GM23248 (cell line): ENCODE measurements at regions not wholly inside any gene's neighbourhood (a gene's known extent, or its start where the extent isn't known, plus 50 kb on each side); places are given as distances from the start of the nearest gene placed in this dataset.

Source experiments
- EZH2 ChIP-seq: fragments of 200-600 bp; sonication (generic); IDR thresholded peaks from 2 replicates; pipeline ENCODE4 v1.6.1; 2018; ENCODE audit warnings: antibody characterized with exemption, mild to moderate bottlenecking; ENCODE audit not compliant: insufficient read depth, poor library complexity, severe bottlenecking
- EZH2phosphoT487 ChIP-seq: fragments of 200-600 bp; sonication (generic); IDR thresholded peaks from 2 replicates; pipeline ENCODE4 v1.6.1; 2018; ENCODE audit warnings: antibody characterized with exemption, moderate library complexity, mild to moderate bottlenecking, low read depth; ENCODE audit not compliant: insufficient read depth

DNA sequence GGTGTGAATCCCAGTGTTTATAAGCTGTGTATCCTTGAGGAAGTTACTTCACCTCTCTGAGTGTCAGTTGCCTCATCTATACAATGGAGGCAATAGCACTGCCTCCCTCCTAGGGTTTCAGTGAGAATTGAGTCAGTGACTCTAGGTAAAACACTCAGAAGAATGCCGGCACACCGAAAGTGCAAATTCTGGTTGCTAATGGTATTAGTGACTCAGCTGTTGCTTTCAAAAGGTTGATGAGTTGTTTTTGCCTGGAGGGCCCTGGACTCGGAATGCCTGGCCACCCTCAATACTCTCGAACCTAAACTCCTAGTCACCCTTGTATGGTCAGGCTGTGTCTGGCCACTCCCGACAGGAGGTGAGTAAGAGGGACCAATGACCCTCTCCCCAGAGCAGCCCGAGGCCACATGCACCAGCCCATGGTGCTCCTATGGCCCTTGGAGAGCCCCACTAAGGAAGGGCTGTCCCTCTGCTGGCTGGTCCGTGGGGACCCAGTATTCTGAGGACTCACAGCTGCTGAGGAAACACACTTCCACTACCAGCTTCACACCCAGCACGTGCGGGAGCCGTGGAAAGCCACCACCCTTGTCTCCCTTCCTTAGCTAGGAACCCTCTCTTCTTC is 60.2 kb downstream of the CALML3 start:
- TF ChIP-seq EZH2phosphoT487 (no peak), EZH2 (no peak)
